ENCODE measurements at regions not wholly inside any gene's neighbourhood (a gene's known extent, or its start where the extent isn't known, plus 50 kb on each side); places are given as distances from the start of the nearest gene placed in this dataset.

DNA sequence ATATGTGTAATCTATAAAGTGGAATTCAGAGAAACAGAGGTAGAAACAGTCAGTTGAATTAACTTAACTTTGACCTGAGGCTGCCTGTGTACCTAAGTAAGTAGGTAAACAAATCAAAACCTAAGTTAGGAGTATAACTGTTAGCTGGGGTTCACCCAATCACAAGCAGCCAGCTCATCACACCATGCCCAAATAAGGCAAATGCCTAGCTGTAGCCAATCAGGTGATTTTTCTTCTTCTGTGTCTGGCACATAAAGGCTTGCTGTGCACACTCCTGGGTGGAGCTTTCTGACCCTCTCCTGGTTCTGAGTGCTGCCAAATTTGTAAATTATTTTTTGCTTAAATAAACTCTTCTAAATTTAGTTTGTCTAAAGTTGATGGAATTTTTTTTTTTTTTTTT lies 54.7 kb upstream of the TRIM39 start:
- no peak for DNase-seq (ENCODE audit: low read depth)

DNA sequence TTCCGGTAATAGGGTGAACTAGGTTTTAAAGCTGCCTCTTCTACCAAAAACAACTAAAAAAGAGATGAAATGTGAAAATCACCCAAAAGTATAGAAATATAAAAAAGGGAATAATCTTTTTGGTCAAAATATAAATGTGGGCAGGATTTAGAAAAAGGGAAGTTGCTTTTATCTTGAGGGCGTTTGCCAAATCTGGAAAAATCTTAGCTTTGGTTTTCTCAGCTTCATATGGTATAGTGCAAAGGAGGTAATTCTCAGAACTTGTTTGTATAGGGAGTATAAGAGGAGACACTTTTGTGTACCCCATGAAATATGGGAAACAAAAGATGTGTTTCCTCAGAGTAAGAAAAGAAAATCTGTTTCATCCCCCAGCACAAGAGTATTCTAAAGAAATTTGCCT lies 54.2 kb upstream of the TRIM26 start:
- DNase-seq (ENCODE audit: low read depth), result no peak

DNA sequence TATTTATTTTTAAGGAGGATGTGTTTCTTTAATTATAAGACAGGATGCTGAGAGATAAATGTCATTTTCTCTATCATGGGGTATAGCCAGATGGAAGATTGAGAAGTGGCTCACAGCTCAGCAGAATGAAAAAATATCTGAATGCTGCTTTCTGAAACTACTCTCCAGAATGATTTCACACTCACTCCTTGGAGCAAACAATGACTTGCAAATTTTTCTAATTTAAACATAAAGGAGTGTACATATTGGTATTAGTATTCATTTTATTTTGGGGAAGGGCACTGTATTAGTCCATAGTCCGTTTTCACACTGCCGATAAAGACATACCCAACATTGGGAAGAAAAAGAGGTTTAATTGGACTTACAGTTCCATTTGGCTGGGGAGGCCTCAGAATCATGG lies 52.4 kb upstream of the TRIM26 start:
- DNase-seq (ENCODE audit: low read depth), result no peak

DNA sequence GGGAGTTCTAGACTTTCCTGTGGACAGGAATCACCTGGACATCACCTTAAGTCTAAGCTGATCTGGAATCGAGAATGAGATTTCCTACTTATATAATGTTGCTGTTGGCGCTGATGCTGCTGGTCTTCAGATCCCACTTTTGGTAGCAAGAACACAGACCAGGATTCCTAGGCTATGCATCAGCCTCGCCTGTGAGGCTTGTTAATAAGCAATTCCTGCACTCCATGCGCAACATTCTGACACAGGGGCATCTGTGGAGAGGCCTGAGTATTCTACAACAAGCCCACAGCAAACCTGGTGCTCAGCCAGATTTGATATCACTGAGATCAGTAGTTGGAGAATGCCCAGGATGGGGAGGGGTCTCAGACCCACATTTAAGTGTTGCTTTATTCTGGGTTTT lies 52.0 kb upstream of the TRIM26 start:
- DNase-seq (ENCODE audit: low read depth), result no peak

DNA sequence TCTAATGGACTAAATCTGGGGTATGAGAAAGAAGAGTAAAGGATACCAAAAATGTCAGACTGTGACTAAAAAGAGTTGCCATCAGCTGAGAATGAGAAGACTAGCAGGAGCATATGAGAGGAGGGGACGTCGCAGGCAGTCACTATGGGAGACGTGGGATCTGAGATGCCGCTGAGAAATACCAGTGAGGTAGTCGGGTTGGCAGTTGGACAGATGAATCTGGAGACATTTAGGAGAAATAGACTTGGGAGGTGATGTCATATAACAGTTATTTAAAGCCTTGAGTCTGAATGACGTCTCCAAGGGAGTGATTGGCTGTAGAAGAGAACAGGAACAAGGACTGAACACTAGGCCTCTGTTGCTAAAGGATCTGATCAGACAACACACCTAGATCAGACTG lies 51.5 kb upstream of the TRIM26 start:
- peak; percentile 13 for DNase-seq (ENCODE audit: low read depth)

DNA sequence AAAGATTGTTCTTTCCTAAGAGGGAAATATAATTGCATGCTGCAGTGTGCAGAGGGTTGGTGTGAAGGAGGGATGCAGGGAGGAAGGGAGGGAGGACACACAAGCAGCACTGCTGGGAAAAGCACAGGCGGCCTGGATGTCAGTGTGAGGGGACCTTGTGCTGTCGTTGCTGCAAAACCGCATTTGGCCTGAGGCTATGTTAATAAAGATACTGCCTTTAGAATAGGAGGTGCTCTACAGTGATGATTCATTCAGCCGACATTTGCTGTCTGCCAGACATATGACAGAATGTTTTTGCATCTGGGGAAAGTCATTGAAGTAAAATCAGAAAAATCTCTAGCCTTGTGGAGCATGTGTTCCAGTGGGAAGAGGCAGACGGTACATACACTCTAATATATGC lies 50.5 kb upstream of the TRIM26 start:
- DNase-seq (ENCODE audit: low read depth), result peak; percentile 60

Measured in LHCN-M2 (cell line).